MM.1S (cell line): ENCODE measurements at regions not wholly inside any gene's neighbourhood (a gene's known extent, or its start where the extent isn't known, plus 50 kb on each side); places are given as distances from the start of the nearest gene placed in this dataset.

ENCODE experiments used
- DNase-seq: peaks from one replicate; pipeline ENCODE4 v3.0.0-alpha.2; 2015
- H2AFZ ChIP-seq: fragments of 300-600 bp; sonication (generic); 2 replicates; pipeline ENCODE4 v1.6.0; 2016; ENCODE audit warnings: antibody characterized with exemption, low read length
- H3F3A ChIP-seq: fragments of 300-600 bp; sonication (generic); 2 replicates; pipeline ENCODE4 v1.6.1; 2016; ENCODE audit warnings: mild to moderate bottlenecking, antibody characterized with exemption, low read length, moderate library complexity, mixed read lengths; ENCODE audit not compliant: insufficient read depth
- H3K27ac ChIP-seq: fragments of 300-600 bp; sonication (generic); 2 replicates; pipeline ENCODE4 v1.5.1; 2016; ENCODE audit warnings: mild to moderate bottlenecking, low read length
- H3K27me3 ChIP-seq: fragments of 300-600 bp; sonication (generic); replicated peaks from 2 replicates; pipeline ENCODE4 v1.6.0; 2016; ENCODE audit warnings: low read length; ENCODE audit not compliant: insufficient read depth
- H3K36me3 ChIP-seq: fragments of 300-600 bp; sonication (generic); replicated peaks from 2 replicates; pipeline ENCODE4 v1.6.1; 2016; ENCODE audit warnings: mild to moderate bottlenecking, low read length, mixed read lengths; ENCODE audit not compliant: insufficient read depth
- H3K4me1 ChIP-seq: fragments of 300-600 bp; sonication (generic); 2 replicates; pipeline ENCODE4 v1.6.1; 2016; ENCODE audit warnings: low read length, mixed read lengths
- H3K4me2 ChIP-seq: fragments of 300-600 bp; sonication (generic); 2 replicates; pipeline ENCODE4 v1.6.0; 2016; ENCODE audit warnings: low read depth, low read length
- H3K4me3 ChIP-seq: fragments of 300-600 bp; sonication (generic); 2 replicates; pipeline ENCODE4 v1.5.1; 2016; ENCODE audit warnings: low read length, mixed read lengths
- H3K79me2 ChIP-seq: fragments of 300-600 bp; sonication (generic); 2 replicates; pipeline ENCODE4 v1.6.1; 2016; ENCODE audit warnings: mixed run types, low read length, mixed read lengths
- H3K9ac ChIP-seq: fragments of 300-600 bp; sonication (generic); 2 replicates; pipeline ENCODE4 v1.6.1; 2016; ENCODE audit warnings: low read length, mixed read lengths
- H3K9me2 ChIP-seq: fragments of 300-600 bp; sonication (generic); replicated peaks from 2 replicates; pipeline ENCODE4 v1.6.1; 2016; ENCODE audit warnings: mild to moderate bottlenecking, low read length, mixed read lengths; ENCODE audit not compliant: insufficient read depth
- H3K9me3 ChIP-seq: fragments of 300-600 bp; sonication (generic); replicated peaks from 2 replicates; pipeline ENCODE4 v1.6.1; 2016; ENCODE audit warnings: mild to moderate bottlenecking, low read length, mixed read lengths; ENCODE audit not compliant: insufficient read depth
- H4K20me1 ChIP-seq: fragments of 300-600 bp; sonication (generic); 2 replicates; pipeline ENCODE4 v1.6.1; 2016; ENCODE audit warnings: mild to moderate bottlenecking, low read length, moderate library complexity, mixed read lengths; ENCODE audit not compliant: insufficient read depth
- CTCF ChIP-seq: fragments of 300-600 bp; sonication (generic); IDR thresholded peaks from 2 replicates; pipeline ENCODE4 v1.5.1; 2016; ENCODE audit warnings: antibody characterized with exemption, low read length, mixed read lengths
- EZH2 ChIP-seq: fragments of 300-600 bp; sonication (generic); optimal IDR thresholded peaks from 2 replicates; pipeline ENCODE3; 2017; ENCODE audit warnings: low read depth, mild to moderate bottlenecking, antibody characterized with exemption, low read length, mixed read lengths
- EZH2phosphoT487 ChIP-seq: fragments of 300-600 bp; sonication (generic); IDR thresholded peaks from 2 replicates; pipeline ENCODE4 v1.6.1; 2018; ENCODE audit warnings: antibody characterized with exemption, low read length

DNA sequence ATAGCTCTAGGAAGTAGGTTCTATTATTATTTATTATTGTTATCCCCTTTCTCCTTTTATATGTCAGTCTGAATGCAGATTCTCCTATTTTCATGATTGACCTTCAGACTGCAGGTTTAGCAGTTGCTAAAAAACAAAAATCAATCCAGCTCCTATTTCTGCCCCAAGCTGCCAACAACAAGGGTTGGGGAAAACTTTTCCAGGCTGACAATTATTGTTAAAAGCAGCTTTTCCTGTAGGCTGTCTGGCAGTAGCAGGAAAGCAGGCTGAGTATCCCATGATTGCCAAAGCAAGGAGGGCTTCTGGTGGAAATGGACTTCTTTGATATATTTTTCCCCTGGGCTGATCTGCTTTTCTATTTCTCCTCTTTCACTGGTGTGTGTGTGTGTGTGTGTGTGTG lies 78.0 kb upstream of the CTLA4 start:
- TF ChIP-seq EZH2phosphoT487 (no peak), CTCF (no peak)

DNA sequence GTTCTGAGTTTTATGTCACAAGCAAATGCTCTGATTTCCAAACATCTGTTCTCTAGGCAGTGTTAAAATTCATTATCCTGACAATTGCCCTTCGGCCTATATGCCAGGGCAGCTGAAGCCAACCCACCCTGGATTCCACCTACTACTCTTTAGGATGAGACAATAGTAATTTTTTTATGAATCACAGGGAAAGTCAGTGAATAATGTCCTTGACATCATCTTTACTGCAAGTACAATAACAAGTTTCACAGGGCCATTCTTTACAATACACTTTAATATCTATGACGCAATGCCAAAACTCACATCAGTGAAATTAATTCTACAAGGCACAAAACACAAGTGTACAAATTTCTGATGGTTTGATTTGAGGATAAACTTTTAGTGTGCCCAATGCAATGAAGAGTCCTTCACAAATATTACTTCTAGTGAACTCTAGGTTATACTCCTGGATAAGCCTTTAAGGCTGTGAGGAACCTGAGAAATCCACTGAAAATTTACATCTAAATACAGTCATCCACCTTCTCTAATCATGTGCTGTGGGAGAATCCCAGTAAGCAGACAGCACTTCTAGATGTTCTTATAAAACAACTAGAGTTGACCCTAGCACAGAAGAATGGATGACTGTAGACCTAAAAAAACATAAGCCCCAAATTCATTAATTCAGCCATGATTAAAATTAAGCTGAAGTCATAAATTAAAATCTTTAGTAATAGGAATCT lies 77.3 kb upstream of the CTLA4 start:
- Histone ChIP-seq H3K27ac (no peak overlapping the region), H3K9me2 (no peaks in the 10 kb centered on the region), H3K36me3 (no peaks in the 10 kb centered on the region), H3K9ac (no peak overlapping the region), H3K4me2 (no peak overlapping the region), H3K4me1 (peaks cover 21% of the 10 kb centered on the region), H4K20me1 (no peaks in the 10 kb centered on the region), H3F3A (no peaks in the 10 kb centered on the region), H3K4me3 (no peak overlapping the region), H2AFZ (no peak overlapping the region), H3K27me3 (no peaks in the 10 kb centered on the region), H3K79me2 (no peaks in the 10 kb centered on the region), H3K9me3 (no peaks in the 10 kb centered on the region)
- DNase-seq: no peak
- TF ChIP-seq EZH2phosphoT487 (no peak), EZH2 (no peak), CTCF (no peak)

More for the DNA sequence above, 78.0 kb upstream of the CTLA4 start:
- Histone ChIP-seq H3K9me3 (no peaks in the 10 kb centered on the region), H3K27ac (no peak overlapping the region), H3K9ac (no peak overlapping the region), H3K4me3 (no peak overlapping the region), H3K4me1 (peaks cover 21% of the 10 kb centered on the region), H3K79me2 (no peaks in the 10 kb centered on the region), H4K20me1 (no peaks in the 10 kb centered on the region), H2AFZ (no peak overlapping the region), H3K27me3 (no peaks in the 10 kb centered on the region), H3K36me3 (no peaks in the 10 kb centered on the region), H3F3A (no peaks in the 10 kb centered on the region), H3K9me2 (no peaks in the 10 kb centered on the region), H3K4me2 (no peak overlapping the region)
- no peak for DNase-seq

GRCh38 chr2:203796248-203797010 lies 71.1 kb upstream of the CTLA4 start:
- Histone ChIP-seq H3K4me1 (peaks cover 38% of the 10 kb centered on the region), H3K36me3 (no peaks in the 10 kb centered on the region), H3F3A (peaks cover 33% of the 10 kb centered on the region), H3K27ac (no peak overlapping the region), H3K9me3 (no peaks in the 10 kb centered on the region), H3K79me2 (no peaks in the 10 kb centered on the region), H3K4me2 (no peak overlapping the region), H3K27me3 (no peaks in the 10 kb centered on the region), H2AFZ (no peak overlapping the region), H3K9ac (no peak overlapping the region), H3K4me3 (no peak overlapping the region), H3K9me2 (no peaks in the 10 kb centered on the region), H4K20me1 (no peaks in the 10 kb centered on the region)
- no peak for TF ChIP-seq EZH2
- no peak for TF ChIP-seq EZH2phosphoT487
- TF ChIP-seq CTCF: no peak
- no peak for DNase-seq
